ENCODE measurements at regions not wholly inside any gene's neighbourhood (a gene's known extent, or its start where the extent isn't known, plus 50 kb on each side); places are given as distances from the start of the nearest gene placed in this dataset.
A peak's percentile ranks its signal among the peaks of the same experiment; 100 is the strongest.

DNA sequence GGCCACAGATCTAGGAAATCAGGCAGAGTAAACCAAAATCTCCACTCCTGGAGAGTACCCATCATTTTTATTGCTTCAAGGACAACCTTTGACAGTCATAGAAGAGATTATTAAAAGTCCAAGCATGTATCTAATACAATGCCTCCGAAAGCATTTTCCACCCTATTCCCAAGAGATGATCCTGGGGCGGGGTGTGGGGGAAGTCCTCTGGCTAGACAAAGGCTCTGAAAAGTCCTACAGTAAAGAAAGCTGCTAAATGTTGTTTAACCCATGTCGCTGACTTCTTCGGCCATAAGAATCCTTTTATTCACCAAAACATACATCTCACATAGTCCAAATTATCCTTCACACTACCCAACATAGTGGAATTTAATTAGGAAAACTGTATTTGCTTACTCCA is 115.7 kb upstream of the STT3B start:
- TF ChIP-seq, protein P1, sequence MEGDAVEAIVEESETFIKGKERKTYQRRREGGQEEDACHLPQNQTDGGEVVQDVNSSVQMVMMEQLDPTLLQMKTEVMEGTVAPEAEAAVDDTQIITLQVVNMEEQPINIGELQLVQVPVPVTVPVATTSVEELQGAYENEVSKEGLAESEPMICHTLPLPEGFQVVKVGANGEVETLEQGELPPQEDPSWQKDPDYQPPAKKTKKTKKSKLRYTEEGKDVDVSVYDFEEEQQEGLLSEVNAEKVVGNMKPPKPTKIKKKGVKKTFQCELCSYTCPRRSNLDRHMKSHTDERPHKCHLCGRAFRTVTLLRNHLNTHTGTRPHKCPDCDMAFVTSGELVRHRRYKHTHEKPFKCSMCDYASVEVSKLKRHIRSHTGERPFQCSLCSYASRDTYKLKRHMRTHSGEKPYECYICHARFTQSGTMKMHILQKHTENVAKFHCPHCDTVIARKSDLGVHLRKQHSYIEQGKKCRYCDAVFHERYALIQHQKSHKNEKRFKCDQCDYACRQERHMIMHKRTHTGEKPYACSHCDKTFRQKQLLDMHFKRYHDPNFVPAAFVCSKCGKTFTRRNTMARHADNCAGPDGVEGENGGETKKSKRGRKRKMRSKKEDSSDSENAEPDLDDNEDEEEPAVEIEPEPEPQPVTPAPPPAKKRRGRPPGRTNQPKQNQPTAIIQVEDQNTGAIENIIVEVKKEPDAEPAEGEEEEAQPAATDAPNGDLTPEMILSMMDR (IDR thresholded peaks at IDR 0.05; ENCODE audit: insufficient read depth, low read depth, low read length): no peak
- DNase-seq (ENCODE audit: low read depth): no peak
- no peak overlapping the region for H3K4me3 ChIP-seq (ENCODE audit: low read depth, low read length)

DNA sequence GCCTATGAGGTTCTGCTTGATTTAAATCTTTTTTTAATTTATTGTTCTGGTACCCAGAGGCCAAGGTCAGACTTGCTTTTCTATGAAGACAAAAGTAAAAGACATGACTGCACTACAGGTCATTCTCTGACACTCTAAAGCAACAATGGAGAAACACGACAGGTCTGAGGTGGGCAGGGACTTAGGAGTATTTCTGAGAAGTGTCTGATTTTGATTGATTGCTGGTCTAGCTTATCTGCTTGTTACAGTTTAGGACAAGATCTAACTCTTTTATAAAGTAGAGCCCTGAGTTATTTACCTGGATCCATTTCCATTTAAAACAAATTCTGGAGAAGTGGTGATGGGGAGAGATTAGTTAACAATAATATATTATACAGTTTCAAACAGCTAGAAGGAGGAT is 115.2 kb upstream of the STT3B start:
- TF ChIP-seq, protein P1 (IDR thresholded peaks at IDR 0.05; ENCODE audit: insufficient read depth, low read depth, low read length): no peak

DNA sequence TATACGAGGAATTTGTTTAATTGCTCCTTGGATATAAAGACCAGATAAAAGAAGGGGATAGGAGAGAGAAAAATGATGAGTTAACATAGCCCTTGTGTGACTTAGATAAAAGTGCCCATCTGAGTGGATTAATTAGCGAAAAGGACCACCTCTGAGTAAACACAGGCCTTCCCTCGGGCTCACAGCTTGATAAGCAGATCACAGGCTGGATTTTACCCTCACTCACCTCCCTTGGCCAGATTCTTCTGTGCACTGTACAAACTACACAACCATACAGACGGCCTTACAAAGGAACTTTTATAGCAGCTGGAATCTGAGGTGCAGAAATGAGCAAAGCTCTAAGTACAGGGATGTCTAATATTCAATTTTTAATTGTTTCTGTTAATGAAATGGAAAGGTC is 112.4 kb upstream of the STT3B start:
- TF ChIP-seq, protein P1 (IDR thresholded peaks at IDR 0.05; ENCODE audit: insufficient read depth, low read depth, low read length): no peak
- no peak for DNase-seq (ENCODE audit: low read depth)
- H3K4me3 ChIP-seq (ENCODE audit: low read depth, low read length): no peak overlapping the region

More for the DNA sequence above, 115.2 kb upstream of the STT3B start:
- no peak overlapping the region for H3K4me3 ChIP-seq (ENCODE audit: low read depth, low read length)
- no peak for DNase-seq (ENCODE audit: low read depth)

DNA sequence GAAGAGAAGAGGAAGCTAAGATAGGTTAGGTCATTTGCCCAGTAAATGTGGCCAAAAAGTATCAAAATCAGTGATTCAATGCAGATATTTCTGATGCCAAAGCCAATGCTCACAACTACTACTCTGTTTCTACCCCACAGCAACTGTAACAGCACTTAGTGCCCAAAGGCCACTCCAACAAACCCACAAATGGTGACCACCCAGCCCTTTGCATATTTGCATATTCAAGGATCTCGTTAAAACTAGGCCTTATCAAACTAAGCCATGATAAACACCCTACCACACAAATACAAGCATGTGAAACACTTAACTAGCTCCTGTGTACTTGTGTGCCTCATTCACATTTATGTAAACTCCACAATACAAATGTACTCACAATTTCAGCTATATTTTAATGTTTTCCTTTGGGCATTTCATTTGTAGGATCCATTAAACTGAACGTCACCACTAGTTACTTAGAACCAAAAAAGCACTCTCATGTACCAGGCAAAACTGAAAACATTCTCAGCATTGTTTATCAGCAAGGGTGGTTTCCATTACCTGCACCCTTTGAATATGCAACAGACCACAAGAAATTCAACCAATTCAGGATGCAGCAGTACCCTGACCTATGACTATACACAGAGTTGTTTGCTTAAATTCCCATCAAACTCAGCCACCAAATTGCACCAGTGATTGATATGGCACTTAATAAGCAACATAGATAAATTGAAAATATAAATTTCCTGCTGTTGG is 111.2 kb upstream of the STT3B start:
- no peak for DNase-seq (ENCODE audit: low read depth)
- H3K4me3 ChIP-seq (ENCODE audit: low read depth, low read length): no peak overlapping the region
- TF ChIP-seq, protein P1 (IDR thresholded peaks at IDR 0.05; ENCODE audit: insufficient read depth, low read depth, low read length): no peak

DNA sequence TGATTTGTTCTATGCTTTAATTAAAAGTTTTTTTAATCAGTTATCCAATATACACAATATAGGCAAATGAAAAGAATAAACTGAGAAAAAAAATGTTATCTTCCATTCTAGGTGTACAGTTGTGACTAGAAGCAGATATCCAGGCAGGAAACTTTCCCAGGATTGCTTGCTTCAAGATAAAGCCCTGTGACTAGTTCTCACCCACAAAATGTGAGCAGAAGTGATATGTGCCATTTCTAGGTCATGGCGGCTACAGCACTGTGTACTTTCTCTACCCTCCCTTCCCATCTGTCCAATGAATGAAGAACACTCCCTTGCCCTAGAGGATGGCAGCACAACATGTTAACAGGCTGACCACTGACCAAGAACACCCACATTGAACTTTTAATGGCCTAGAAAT is 110.5 kb upstream of the STT3B start:
- no peak for DNase-seq (ENCODE audit: low read depth)
- TF ChIP-seq, protein P1 (IDR thresholded peaks at IDR 0.05; ENCODE audit: insufficient read depth, low read depth, low read length): no peak
- no peak overlapping the region for H3K4me3 ChIP-seq (ENCODE audit: low read depth, low read length)

DNA sequence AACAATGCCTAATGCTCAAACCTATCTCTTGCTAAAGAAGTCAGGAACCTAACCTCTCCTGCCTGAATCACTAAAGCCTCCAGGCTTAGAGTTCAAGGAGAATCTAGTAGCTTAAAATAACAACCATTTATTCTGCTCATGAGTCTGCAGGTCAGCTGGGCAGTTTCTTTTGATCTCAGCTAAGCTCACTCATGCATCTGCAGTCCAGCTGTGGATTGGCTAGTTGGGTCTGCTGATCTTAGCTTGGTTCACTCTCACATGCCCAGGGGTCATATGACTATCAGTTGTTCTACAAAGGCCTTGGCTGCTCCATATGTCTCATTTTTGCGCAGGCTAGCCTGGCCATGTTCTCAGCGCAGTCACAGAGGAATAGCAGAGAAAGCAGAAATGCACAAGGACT is 109.2 kb upstream of the STT3B start:
- no peak overlapping the region for H3K4me3 ChIP-seq (ENCODE audit: low read depth, low read length)
- peak; percentile 32 for DNase-seq (ENCODE audit: low read depth)
- TF ChIP-seq, protein P1 (IDR thresholded peaks at IDR 0.05; ENCODE audit: insufficient read depth, low read depth, low read length): no peak

DNA sequence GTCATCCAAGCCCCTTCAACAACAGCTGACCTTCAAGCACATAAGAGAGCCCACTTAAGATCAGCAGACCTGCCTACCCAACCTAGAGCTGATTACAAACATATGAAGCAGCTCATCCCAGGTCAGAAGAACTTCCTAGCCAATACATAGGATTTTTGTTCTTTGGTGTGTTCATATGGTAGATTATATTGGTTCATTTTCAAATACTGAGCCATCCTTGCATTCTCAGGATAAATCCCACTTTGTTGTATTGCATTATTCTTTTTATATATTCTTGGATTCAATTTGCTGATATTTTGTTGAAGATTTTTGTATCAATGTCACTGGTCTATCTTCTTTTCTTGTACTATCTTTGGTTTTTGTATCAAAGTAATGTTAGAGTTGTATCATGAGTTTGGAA is 107.3 kb upstream of the STT3B start:
- no peak for DNase-seq (ENCODE audit: low read depth)
- H3K4me3 ChIP-seq (ENCODE audit: low read depth, low read length): no peak overlapping the region
- TF ChIP-seq, protein P1 (IDR thresholded peaks at IDR 0.05; ENCODE audit: insufficient read depth, low read depth, low read length): no peak
